SH-SY5Y (cell line): ENCODE measurements at regions not wholly inside any gene's neighbourhood (a gene's known extent, or its start where the extent isn't known, plus 50 kb on each side); places are given as distances from the start of the nearest gene placed in this dataset.

Experiments
- GATA2 ChIP-seq: IDR thresholded peaks from 2 replicates; pipeline ENCODE4 v1.6.1; 2011; ENCODE audit warnings: mild to moderate bottlenecking, low read depth, low read length
- GATA3 ChIP-seq: IDR thresholded peaks from 2 replicates; pipeline ENCODE4 v1.6.1; 2011; ENCODE audit warnings: low read depth, mild to moderate bottlenecking, low read length, moderate library complexity

DNA sequence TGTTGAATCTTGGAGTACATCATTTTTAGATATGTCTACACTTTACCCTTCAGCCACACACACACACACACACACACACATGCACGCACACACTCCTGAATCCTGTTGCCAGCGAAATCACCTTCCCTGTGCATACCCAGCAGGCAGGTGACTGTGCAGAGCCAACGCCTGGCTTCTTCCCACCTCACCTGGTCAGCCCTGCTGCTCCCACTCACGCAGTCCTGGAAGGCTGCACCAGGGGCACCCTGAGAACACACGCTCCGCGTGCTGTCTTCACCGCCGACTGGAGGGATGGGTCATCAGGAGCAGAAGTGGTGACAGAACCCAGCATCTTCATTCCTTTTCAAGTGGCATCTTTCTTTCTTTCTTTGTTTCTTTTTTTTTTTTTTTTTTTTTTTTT, 94.6 kb downstream of the TBXT start:
- TF ChIP-seq GATA2 (no peak), GATA3 (no peak)

DNA sequence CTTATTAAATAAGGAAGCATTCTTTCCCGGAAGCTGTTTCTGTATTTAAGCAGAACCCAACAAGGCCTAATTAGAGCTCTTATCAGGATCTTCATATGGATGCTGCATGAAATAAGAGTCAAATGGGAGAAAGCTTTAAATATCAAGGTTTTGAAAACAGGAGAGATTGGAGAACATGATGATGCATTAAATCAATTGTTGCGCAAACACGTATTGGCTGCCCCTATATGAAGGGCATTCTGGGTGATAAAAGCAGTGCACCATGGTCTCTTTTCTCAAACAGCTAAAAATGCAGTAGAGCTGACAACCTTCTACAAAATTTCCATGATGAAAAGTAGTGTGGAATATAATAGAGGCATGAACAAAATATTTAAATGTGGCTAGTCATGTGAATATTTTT, 98.9 kb downstream of the TBXT start:
- TF ChIP-seq GATA3 (no peak), GATA2 (no peak)

DNA sequence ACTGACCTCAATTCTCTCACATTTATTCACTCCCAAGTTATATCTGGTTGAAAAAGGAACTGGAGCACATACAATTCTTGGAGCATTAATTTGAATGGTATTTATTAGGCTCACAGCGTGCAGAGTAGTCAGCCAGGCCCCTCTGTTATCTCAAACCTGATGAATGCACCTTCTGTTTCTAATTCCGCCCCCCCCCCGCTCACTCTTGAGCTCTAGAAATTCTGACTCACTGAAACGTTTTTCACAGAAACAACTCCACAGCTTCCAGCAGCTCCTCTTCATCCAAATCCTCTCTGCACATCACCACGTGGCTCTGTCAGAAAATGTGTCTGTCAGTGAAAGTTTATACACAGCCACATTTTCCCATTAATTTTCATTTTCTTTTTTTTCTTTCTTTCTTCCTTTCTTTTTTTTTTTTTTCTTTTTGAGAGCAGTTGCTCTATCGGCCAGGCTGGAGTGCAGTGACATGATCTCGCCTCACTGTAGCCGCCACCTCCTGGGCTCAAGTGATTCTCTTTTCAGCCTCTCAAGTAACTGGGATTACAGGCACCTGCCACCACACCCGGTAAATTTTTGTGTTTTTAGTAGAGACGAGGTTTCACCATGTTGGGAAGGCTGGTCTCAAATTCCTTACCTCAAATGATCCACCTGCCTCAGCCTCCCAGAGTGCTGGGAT, 109.4 kb downstream of the TBXT start:
- no peak for TF ChIP-seq GATA2
- TF ChIP-seq GATA3, result no peak

DNA sequence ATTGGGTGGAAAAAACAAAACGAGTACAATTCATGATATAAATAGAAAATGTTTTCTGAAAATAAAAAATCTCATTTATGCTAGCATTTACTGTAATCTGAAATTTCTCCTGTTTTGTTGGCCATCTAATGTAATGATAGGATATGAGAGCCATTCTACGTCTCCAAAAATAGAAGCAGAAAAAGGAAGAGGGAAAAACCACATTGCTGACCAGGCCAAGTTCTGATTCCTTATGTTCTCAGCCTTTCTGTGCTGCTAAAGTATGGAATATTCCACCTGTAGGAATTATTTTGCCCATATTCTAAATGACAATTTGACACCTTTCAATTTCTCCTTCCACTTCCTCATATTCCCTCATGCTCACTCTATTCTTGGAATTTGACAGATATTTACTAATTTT, 110.2 kb downstream of the TBXT start:
- TF ChIP-seq GATA2 (no peak), GATA3 (no peak)

DNA sequence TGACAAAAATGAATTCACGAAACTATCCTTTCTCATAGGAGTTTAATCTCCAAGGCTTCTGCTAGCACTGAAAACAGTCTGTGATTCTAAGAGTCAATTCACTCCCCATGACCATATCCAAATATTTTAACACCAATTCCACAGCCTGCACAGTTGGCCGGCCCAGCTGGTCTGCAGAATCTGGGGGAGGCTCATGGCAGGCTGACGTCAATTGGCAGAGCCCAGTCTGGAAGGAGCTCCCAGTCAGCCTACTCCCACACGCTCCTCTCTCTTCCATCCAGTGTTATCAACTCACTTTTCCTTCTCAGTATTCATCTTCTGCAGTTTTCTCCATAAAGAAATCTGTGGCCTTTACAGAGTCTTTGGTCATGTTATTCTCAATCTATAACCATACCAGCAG, 111.0 kb downstream of the TBXT start:
- TF ChIP-seq GATA3 (no peak), GATA2 (no peak)

DNA sequence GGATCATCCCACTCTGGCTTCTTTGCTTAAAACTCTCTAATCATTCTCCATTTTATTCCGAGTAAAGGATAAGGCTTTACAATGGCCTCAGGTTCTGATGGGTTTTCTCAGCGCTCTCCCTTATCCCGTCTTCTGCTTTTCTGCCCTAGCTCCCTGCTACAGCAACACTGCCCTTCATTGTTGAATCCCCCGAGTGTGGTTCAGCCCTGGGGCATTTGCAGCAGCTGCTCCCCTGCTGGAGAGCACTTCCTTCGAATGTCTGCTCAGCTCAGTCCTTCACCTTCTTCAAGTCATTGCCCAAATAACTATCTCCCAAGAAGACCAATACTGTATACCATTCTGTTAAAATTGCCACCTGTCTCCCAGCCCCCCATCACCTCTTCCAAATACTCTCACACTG, 111.8 kb downstream of the TBXT start:
- no peak for TF ChIP-seq GATA3
- no peak for TF ChIP-seq GATA2

DNA sequence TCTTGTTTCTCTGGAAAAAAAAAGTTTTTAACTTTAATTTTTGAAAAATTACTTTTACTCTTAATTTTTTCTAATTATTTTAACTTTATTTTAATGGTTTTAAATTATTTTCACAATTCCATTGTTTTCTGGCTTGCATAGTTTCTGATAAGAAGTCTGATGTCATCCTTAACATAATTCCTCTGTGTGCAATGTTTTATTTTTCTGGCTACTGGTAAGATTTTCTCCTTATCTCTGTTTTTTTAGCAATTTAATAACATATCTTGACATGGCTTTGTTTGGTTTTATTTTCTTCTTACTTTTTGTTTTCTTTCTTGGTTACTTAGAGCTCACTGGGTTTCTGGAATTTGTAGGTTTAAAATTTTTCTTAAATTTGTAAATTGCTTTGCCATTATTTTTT, 114.8 kb downstream of the TBXT start:
- TF ChIP-seq GATA3 (no peak), GATA2 (no peak)

DNA sequence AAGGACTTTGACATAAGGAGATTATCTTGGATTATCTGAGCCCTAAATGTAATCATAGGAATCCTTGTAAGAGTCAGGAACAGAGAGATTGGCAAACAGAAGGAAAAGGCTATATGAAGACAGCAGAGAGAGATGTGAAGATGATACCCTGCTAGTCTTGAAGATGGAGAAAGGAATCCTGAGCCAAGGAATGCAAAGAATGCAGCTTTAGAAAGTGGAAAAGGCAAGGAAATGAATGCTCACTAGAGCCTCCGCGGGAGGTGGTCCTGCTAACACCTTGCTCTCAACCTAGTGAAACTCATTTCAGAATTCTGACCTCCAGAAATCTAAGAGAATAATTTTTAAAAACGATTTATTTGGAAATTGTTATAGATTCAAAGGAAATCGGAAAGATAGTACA, 117.1 kb downstream of the TBXT start:
- TF ChIP-seq GATA2 (no peak), GATA3 (no peak; the same call in 1 of the 2 replicates)

DNA sequence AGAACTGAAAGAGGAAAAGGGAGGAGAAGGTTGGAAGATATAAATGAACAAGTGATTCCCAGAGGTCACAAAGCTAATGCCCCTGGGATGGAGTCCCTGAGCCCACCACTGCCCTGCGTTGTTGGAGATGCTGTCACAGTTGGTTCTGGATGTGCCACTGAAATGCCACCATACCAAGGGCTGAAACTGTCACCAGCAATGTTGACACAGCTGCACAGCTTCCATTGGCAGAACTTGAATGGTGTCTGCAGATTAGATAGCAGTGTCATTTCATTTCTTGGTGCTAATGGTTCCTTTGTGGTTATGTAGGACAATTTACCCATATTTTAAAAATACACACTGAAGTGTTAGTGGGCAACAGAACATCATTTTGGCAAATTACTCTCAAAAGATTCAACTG, 120.7 kb downstream of the TBXT start:
- no peak for TF ChIP-seq GATA3
- no peak for TF ChIP-seq GATA2

DNA sequence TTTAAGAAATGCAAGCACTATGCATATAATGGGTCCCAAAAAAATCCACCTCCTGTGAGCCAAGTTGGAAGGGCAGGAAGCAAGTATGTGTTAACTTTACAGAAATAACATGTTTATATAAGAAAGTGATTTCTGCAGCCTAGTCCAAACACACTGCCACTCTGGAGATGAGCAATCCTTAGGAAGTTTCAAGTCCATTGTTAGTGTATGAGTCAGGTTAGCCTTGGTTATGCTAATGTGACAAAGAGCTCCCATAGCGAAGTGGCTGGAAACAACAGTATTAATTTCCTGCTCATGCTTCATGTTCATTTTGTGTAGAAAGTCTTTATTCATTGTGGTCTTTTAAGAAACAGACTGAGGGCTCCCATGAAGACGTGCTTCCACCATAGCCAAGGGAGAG, 121.4 kb downstream of the TBXT start:
- TF ChIP-seq GATA3 (no peak), GATA2 (no peak)

DNA sequence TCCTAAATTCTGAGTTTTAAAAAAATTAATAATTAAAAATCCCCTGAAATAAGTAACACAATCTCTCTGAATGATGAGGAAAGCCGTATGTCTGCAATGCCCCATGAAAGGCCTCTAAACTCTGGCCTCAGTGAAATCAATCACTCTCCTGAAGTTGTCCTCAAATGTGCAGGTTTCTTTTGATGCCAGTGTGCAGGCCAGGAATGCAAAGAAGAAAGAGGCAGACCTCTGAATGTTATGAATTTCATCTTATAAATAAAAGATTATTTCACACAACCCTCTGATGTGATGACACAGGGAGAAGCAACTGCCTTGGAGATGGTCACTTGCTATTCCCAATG, 121.8 kb downstream of the TBXT start:
- TF ChIP-seq GATA2 (no peak), GATA3 (no peak)

DNA sequence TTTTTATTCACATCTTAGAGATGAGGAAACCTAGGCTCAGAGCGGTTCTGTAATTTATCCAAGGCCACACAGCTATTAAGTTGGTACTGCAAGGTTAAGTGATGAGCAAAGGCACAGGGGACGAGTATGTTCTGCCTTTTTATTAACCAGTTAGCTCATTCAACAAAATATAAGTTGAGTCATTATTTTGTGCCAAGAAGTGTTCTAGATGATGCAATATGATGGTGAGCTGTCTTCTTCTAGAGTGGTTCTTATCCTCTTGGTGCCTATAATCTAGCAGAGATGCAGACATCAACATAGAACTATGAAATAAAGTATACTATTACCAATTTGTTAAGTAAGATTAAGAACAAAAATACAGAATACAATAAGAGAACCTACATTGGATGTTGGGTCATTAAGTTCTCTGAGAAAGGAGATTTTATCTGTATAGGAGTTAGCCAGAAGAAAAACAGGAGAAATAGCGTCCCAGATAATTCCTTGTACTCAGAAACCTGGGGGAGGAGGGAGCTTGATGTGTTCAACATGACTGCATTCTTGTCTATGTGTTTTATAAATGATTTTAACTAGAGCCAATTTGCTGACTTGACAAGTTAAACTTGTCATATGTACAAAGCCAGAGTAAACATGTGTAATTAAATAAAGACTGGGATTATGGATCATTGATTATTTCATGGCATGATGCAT, 122.3 kb downstream of the TBXT start:
- TF ChIP-seq GATA2 (no peak), GATA3 (no peak)

DNA sequence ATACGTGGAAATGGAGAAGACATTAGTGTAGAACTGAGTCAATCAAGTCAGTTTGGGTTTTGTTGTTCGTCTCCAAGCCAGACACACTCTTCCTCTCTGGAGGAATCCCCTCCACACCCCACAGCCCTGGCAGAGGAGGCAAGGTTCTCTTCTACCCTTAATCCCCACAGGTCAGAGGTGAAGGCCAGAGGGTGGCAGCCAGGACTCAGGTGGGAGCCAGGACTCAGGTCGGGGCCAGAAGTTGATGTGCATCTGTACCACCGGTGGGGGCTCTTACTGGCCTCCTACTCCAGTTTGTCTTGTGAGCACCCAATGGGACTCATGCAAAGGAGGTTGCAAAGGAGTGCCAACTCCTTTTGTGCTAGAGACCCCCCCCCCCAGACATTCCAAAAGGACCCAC, 126.4 kb downstream of the TBXT start:
- TF ChIP-seq GATA3 (no peak), GATA2 (no peak)

DNA sequence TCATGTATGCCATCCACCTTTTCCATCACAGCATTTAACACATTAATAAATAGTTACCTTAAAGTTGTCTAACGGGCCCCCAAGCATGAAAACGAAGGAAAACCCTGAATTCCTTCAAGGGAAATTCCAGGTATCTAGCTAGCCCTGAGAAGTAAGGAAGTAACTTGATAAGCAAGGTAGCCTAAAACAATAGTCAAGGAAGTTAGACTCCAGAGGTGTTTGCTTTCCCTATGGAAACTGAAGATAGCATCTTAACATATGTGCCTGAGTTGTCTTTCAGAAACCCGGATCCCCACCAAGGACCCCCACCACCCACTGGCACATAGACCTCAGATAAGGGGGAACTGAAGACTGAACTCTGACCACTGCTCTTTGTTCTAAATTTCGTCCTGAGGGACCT, 127.4 kb downstream of the TBXT start:
- TF ChIP-seq GATA3 (no peak), GATA2 (no peak)

DNA sequence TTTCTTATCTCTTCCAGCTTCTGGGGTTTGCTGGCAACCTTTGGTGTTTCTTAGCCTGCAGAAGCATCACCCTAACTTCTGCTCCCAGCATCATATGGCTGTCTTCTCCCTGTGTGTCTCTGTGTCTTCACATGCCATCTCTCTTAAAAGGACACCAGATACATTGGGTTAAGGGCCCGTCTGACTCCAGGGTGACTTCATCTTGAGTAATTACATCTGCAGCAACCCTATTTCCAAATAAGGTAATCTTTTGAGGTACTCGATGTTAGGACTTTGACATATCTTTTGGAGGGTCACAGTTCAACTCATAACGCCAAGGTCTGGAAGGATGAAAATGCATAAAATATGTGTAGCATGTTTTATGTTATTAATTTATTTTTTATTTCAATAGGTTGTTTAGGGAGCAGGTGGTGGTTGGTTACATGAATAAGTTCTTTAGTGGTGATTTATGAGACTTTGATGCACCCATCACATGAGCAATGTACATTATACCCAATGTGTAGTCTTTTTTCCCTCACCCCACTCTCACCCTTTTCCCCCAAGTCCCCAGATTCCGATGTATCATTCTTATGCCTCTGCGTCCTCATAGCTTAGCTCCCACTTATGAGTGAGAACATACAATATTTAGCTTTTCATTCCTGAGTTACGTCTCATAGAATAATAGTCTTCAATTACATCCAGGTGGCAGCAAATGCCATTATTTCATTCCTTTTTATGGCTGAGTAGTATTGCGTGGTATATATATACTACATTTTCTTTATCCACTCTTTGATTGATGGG, 131.1 kb downstream of the TBXT start:
- TF ChIP-seq GATA2 (no peak), GATA3 (no peak)
